Esophagus muscularis mucosa (tissue), 4 donors: ENCODE measurements at regions not wholly inside any gene's neighbourhood (a gene's known extent, or its start where the extent isn't known, plus 50 kb on each side); places are given as distances from the start of the nearest gene placed in this dataset.

ENCODE experiments used
- DNase-seq: peaks from one replicate; pipeline ENCODE4 v3.0.0-alpha.2; 2017; ENCODE audit errors: extremely low spot score
- H3K27ac ChIP-seq, 4 donors: fragments of 200-600 bp; sonication (generic); replicated peaks in 1 of 4; 1 replicate in 3 of 4; 2 replicates in 1 of 4; pipeline ENCODE4 v1.5.1; 2016 to 2019; ENCODE audit warnings: mild to moderate bottlenecking in 1 of 4
- H3K27me3 ChIP-seq, 4 donors: fragments of 200-600 bp; sonication (generic); one replicate each; pipeline versions ENCODE4 v1.5.1 to v1.6.0; 2016 to 2019
- H3K36me3 ChIP-seq, 4 donors: fragments of 200-600 bp; sonication (generic); one replicate each; pipeline ENCODE4 v1.5.1; 2016 to 2019
- H3K4me1 ChIP-seq, 4 donors: fragments of 200-600 bp; sonication (generic); one replicate each; pipeline ENCODE4 v1.5.1; 2016 to 2019
- H3K4me3 ChIP-seq, 4 donors: fragments of 200-600 bp; sonication (generic); 1 replicate in 2 of 4; 2 replicates in 2 of 4; pipeline ENCODE4 v1.5.1; 2016 to 2019; ENCODE audit warnings: mild to moderate bottlenecking in 4 of 4, moderate library complexity in 1 of 4
- H3K9me3 ChIP-seq, 4 donors: fragments of 200-600 bp; sonication (generic); 1 replicate in 3 of 4; 2 replicates in 1 of 4; pipeline ENCODE4 v1.5.1; 2016 to 2019
- CTCF ChIP-seq, 3 experiments: fragments of 200-600 bp in 2 of 3; fragments of 450-650 bp in 1 of 3; sonication (generic) in 2 of 3; IDR thresholded peaks; one replicate each; pipeline ENCODE4 v1.5.1; 2017 to 2019; ENCODE audit warnings: antibody characterized with exemption in 3 of 3, mild to moderate bottlenecking in 2 of 3, moderate library complexity in 1 of 3
- EP300 ChIP-seq: sonication (generic); formaldehyde crosslinking; IDR thresholded peaks from one replicate; pipeline ENCODE4 v1.6.1; 2017; ENCODE audit warnings: antibody characterized with exemption
- POLR2A ChIP-seq: fragments of 450-650 bp; IDR thresholded peaks from one replicate; pipeline ENCODE4 v1.6.1; 2017; ENCODE audit warnings: antibody characterized with exemption, moderate library complexity, mild to moderate bottlenecking, low read depth
- POLR2AphosphoS5 ChIP-seq, 2 donors: sonication (generic); formaldehyde crosslinking; IDR thresholded peaks; one replicate each; pipeline ENCODE4 v1.6.1; 2017; ENCODE audit warnings: antibody characterized with exemption in 2 of 2
- WGBS: methylation state at CpG from one replicate; pipeline ENCODE4 v1.1.5; 2018; 5-methylcytosine and 5-hydroxymethylcytosine counted together
- intact Hi-C: fragments of 100-400 bp; cut with DNase I; formaldehyde crosslinking; loops from one replicate; pipeline ENCODE4 v1.15.1; 2023

GRCh38 chr6:12504325-12504966 is 212.1 kb upstream of the PHACTR1 start:
- 92% methylated on average over 2 of the region's 2 CpGs for WGBS
- intact Hi-C loops, result no loop called here
- no peaks in the 10 kb centered on the region for H3K9me3 ChIP-seq
- H3K4me3 ChIP-seq, result no peak overlapping the region
- H3K4me1 ChIP-seq, result peaks cover 0 to 15% (median 5%) of the 10 kb centered on the region in 4 donors
- no peak overlapping the region for H3K27ac ChIP-seq
- H3K36me3 ChIP-seq, result no peaks in the 10 kb centered on the region
- DNase-seq, result no peak
- no peaks in the 10 kb centered on the region for H3K27me3 ChIP-seq
- TF ChIP-seq CTCF (IDR thresholded peaks at IDR 0.05) (peak in 1 of 3 experiments; percentile 16), POLR2A (no peak)

- Histone ChIP-seq H3K4me1 (peaks cover 0 to 15% (median 5%) of the 10 kb centered on the region in 4 donors), H3K4me3 (no peak overlapping the region), H3K9me3 (no peaks in the 10 kb centered on the region), H3K36me3 (no peaks in the 10 kb centered on the region), H3K27ac (no peak overlapping the region), H3K27me3 (no peaks in the 10 kb centered on the region)
- TF ChIP-seq EP300 (no peak), POLR2A (no peak), CTCF (IDR thresholded peaks at IDR 0.05) (no peak), POLR2AphosphoS5 (IDR thresholded peaks at IDR 0.05) (no peak)
- intact Hi-C loops, result no loop called here
- WGBS, result 79% methylated on average over 4 of the region's 4 CpGs
- DNase-seq, result no peak
Measured at GRCh38 chr6:12505486-12505885, 211.1 kb upstream of the PHACTR1 start.

GRCh38 chr6:12506159-12506558 is 210.4 kb upstream of the PHACTR1 start:
- intact Hi-C loops, result no loop called here

GRCh38 chr6:12507636-12508035 is 208.9 kb upstream of the PHACTR1 start:
- H3K4me1 ChIP-seq, result peaks cover 0 to 15% (median 5%) of the 10 kb centered on the region in 4 donors
- H3K27ac ChIP-seq, result no peak overlapping the region
- no peak for DNase-seq
- no peaks in the 10 kb centered on the region for H3K36me3 ChIP-seq
- WGBS, result 65% methylated on average over 3 of the region's 3 CpGs
- H3K4me3 ChIP-seq, result no peak overlapping the region
- no peaks in the 10 kb centered on the region for H3K27me3 ChIP-seq
- TF ChIP-seq CTCF (IDR thresholded peaks at IDR 0.05) (no peak), EP300 (no peak), POLR2AphosphoS5 (IDR thresholded peaks at IDR 0.05) (no peak), POLR2A (no peak)
- no peaks in the 10 kb centered on the region for H3K9me3 ChIP-seq
- intact Hi-C loops, result no loop called here

More at GRCh38 chr6:12506159-12506558, 210.4 kb upstream of the PHACTR1 start:
- no peaks in the 10 kb centered on the region for H3K27me3 ChIP-seq
- no peak for DNase-seq
- no peaks in the 10 kb centered on the region for H3K9me3 ChIP-seq
- H3K4me1 ChIP-seq, result peaks cover 0 to 15% (median 5%) of the 10 kb centered on the region in 4 donors
- H3K4me3 ChIP-seq, result no peak overlapping the region
- no peak overlapping the region for H3K27ac ChIP-seq
- no peaks in the 10 kb centered on the region for H3K36me3 ChIP-seq
- 56% methylated on average over 2 of the region's 2 CpGs for WGBS
- no peak for TF ChIP-seq POLR2AphosphoS5 (IDR thresholded peaks at IDR 0.05)
- no peak for TF ChIP-seq POLR2A
- TF ChIP-seq CTCF (IDR thresholded peaks at IDR 0.05), result no peak
- no peak for TF ChIP-seq EP300

- H3K36me3 ChIP-seq, result no peaks in the 10 kb centered on the region
- H3K27me3 ChIP-seq, result no peaks in the 10 kb centered on the region
- H3K4me3 ChIP-seq, result no peak overlapping the region
- intact Hi-C loops, result no loop called here
- H3K9me3 ChIP-seq, result no peaks in the 10 kb centered on the region
- DNase-seq, result no peak
- H3K4me1 ChIP-seq, result peaks cover 0 to 15% (median 5%) of the 10 kb centered on the region in 4 donors
- no peak overlapping the region for H3K27ac ChIP-seq
- TF ChIP-seq POLR2AphosphoS5 (IDR thresholded peaks at IDR 0.05) (no peak), POLR2A (no peak), CTCF (IDR thresholded peaks at IDR 0.05) (no peak), EP300 (no peak)
- WGBS, result 95% methylated on average over 4 of the region's 4 CpGs
Measured at GRCh38 chr6:12508553-12508952, 208.0 kb upstream of the PHACTR1 start.
